GM21737 (cell line): ENCODE measurements at regions not wholly inside any gene's neighbourhood (a gene's known extent, or its start where the extent isn't known, plus 50 kb on each side); places are given as distances from the start of the nearest gene placed in this dataset.

Source experiments
- ATAC-seq: cut with Tn5 transposase; IDR thresholded peaks from one replicate; pipeline ENCODE4 v1.9.1; 2021; ENCODE audit warnings: mild to moderate bottlenecking, moderate library complexity; ENCODE audit not compliant: unreplicated experiment

DNA sequence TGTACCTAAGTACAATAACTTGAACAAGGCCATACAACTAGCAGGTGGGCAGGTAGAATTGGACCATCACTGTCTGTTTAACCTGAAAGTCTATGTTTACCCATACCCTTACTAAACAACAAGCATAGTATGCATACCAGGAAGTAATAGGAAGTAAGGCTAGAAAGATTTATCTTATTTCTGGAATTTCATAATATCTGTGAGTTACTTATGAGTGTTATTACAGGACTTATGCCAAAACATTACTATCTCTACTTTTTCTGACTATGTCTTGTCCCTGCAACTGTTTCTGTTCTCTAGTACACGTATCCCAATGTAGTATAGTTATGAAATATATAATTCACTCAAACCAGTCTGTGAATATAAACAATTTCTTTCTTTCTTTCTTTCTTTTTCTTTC is 1400.8 kb upstream of the TENM4 start:
- no peak for ATAC-seq

- peak; percentile 67 for ATAC-seq
These were observed 1397.3 kb upstream of the TENM4 start for GRCh38 chr11:80838153-80838552.

DNA sequence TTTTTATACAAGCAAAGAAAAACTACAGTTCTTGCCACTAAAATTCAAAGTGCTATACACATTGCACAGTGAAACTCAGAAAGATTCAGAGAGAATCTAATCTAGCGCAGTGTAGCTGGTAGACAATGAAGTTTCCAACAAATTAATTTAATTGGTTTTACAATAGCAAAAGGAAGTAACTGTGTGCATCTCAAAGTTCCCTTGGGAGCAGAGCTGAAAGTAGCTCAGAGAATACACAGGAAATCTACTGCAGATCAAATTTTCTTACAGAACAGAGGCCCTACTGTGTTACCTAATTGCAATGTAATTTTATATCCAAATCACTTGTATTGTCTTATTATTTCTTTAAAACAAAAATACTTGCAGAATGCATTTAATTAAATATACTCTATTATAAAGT is 1396.2 kb upstream of the TENM4 start:
- no peak for ATAC-seq

- ATAC-seq = no peak
These were observed 1390.5 kb upstream of the TENM4 start for GRCh38 chr11:80831374-80831773.

DNA sequence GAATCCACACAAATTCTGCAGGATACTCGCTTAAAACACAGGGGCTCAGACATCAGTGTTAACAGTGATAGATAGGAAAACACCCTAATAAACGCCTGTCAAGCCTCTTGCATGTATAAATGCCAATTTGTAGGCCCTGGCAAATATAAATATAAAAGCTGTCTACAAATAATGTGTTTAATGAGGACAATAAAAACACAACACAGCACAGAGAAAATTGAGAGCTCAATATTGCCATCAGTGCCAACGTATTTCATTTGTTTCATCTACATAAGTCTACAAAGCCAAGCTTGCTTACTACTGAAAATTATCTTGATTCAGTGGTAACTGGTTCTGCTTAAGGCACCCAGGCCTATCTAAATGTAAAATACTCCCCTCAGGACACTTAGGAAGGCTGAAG is 1387.0 kb upstream of the TENM4 start:
- ATAC-seq = no peak

DNA sequence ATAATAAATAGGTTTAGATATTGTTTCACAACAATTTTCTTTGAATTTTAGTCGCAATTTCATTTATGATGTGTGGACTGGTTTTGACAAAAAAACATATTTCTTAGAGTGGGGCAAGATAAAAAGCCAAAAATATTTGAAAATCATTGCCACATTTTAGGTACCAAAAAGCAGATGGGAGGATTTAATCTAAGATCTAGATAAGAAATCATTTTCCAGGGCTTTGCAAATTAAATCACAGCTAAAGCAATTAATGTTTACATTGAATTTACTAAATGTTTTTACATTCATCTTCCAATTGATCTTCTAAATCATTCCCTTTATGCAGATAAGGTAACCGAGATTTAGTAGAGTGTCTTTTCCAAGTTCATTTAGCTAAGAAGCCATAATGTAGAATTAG is 1386.0 kb upstream of the TENM4 start:
- ATAC-seq = no peak

- no peak for ATAC-seq
These were observed 1381.5 kb upstream of the TENM4 start for GRCh38 chr11:80822308-80822707.

- no peak for ATAC-seq
These were observed 1378.4 kb upstream of the TENM4 start for GRCh38 chr11:80819271-80819670.

DNA sequence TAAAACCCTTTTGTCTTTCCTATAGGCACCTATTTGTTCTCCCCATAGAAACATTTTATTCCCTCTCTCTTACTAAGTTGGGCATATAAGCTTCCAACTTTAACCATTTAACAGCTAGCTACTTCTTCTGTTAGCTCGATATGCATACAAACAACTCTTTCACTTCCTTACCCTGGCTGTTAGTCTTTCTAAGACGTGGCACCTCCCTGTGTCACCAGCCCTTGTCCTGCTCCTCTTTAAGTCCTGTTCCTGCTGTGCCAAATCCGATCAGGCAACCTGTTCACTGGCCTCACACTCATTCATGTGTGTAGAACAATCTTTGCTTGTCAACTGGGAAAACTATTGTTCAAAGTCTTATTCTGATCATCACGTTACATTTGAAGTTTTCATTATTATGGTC is 1376.1 kb upstream of the TENM4 start:
- ATAC-seq = no peak

DNA sequence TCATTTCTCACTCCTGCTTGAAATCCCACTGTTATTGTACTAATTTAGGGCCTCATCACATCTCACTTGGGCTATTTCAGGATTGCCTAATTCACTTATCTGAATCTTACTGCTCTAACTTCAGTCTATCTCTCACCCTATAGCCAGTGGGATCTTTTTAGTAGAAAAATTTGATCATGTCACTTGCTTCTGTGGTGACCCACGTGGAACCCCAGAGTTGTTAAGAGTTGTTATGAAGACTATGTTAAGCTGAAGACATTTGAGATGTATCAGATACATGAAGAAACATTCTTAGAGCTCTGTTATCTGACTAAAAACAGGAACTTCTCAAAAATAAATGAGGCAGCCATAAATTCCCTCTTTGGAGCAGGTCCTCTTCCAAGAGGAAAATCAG is 1375.6 kb upstream of the TENM4 start:
- peak; percentile 15 for ATAC-seq

- peak; percentile 94 for ATAC-seq
These were observed 1375.1 kb upstream of the TENM4 start for GRCh38 chr11:80815752-80816453.

GRCh38 chr11:80814813-80815212 is 1374.0 kb upstream of the TENM4 start:
- ATAC-seq = no peak

DNA sequence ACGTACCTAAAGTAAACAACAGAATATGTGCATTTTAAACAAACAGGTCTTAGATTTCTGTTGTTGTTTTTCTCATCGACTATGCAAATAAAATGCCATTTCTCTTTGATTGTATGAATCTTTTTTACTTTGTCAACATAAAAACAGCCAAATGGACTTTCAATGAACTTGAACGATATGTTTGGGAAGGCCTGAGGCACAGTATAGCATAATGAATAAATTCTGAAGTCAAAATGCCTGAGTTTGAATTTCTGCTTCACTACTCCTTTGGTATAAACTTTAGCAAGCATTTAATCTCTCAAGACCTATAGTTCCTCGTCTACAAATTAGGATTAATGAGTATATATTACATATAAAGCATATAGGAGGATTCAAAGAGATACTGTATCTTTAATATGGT is 1369.9 kb upstream of the TENM4 start:
- no peak for ATAC-seq

DNA sequence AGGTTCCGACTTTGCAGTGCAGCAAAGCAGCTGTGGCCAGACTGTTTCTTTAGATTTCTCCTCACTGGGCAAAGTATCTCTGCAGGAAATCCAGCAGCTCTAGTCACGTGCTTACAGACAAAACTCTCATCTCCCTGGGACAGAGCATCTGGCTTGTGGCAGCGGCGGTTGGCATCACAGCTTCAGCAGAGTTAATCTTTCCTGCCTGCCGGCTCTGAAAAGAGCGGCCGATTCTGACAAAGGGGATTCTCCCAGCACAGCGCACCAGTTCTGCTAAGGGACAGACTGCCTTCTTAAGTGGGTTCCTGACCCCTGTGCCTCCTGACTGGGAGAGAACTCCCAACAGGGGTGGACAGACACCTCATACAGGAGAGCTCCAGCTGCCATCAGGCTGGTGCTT is 1357.3 kb upstream of the TENM4 start:
- no peak for ATAC-seq

- ATAC-seq = no peak
These were observed 1342.7 kb upstream of the TENM4 start for GRCh38 chr11:80783561-80783960.

DNA sequence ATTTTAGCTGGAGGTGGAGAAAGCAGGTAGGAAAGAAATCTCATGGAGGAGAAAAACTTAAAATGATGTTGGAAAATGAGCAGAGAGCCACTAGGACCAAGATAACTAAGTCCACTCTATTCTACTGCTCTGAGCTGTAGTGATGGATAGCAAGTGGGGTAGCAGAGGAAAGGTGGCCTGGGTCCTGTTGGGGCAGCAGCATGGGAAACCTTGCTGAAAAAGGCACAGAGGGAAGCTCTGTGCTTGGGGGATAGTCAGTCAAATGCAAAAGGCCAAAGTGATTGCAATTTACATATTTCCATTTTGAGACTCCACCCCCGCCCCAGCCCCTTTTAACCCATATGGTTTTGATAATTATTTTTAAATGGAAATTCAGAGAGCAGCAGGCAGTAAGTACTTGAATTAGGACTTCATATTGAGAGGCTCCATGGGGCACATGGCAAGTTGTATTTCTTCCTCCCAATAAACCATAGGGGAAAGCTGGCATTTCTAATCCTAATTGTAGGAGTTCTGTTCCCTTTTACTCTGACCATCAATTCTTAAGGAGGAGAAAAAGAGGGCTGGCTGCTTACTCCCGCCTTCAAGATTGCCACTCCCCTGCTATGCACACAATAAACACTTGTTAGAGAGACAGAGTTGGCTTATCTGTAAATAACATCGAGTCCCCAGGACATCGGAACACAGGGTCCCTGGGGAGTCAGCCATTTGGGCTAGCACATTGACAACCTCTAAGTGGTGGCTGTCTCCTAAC is 1341.5 kb upstream of the TENM4 start:
- no peak for ATAC-seq

DNA sequence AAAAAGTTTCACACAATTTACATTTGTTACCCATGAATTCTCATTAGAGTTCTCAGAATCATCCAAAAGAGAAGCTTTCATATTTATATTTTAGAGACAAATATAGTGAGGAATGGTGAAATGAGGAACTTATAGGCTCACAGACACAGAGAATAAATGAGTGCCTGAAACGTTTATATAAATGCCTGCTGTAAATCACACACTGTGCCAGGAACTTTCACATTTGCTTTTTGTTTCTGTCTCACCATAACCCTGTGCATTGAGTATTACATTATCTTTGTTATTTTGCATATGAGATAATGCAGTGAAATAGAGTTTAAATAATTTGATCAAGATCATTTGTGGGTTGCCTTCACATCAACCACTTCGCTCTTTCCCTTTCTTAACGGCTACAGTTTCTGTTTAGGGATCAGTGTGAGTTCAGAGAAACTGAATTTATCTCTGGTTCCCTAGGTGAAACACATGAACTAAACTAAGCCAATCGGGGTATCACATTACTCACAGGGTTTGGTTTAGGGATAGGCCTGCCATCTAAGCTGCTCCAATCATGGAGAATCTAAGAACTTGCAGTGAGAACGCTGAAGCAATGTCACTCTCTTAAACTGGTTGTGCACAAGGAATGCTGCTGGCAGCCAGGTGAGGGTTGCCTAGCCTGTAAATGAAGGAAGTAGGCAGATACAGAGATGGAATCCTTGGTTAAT is 1339.2 kb upstream of the TENM4 start:
- no peak for ATAC-seq

GRCh38 chr11:80778941-80779340 is 1338.1 kb upstream of the TENM4 start:
- ATAC-seq = no peak

DNA sequence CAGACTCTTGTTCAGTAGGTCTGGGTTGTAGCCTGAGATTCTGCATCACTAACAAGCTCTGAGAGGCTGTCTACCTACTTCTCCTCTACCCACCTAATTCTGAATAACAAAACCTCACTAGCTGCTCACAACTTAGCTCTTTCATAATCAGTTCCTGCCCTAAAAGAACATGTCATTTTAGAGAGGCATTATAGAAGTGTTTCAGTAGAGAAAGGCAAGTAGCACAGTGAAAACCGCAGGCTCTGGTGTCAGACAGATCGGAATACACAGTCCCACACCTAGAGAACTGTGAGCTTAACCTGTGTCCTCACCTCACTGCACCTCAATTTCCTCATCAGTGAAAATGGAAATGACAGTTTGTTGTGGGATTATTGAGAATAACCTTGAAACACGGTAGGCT is 1337.6 kb upstream of the TENM4 start:
- no peak for ATAC-seq

GRCh38 chr11:80773919-80774318 is 1333.1 kb upstream of the TENM4 start:
- ATAC-seq = no peak

- no peak for ATAC-seq
These were observed 1330.2 kb upstream of the TENM4 start for GRCh38 chr11:80771017-80771416.

DNA sequence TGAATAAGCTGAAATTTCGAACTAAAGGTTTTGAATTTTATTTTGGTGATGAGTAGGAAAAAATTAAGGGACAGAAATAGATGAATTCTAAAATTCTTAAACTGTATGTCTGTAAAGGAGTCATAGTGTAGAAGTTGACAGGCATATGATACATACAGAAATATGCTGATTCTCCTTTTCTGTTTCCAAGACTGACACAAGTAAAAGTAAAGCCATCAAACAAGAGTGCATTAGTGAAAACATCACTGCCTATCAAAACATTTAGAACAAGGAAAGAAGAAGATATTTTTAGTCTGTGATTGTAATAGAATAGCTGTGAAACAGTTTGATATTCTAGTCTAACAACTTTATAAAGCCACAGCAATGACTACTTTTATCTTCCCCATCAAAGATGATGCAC is 1318.0 kb upstream of the TENM4 start:
- ATAC-seq = no peak
